ENCODE measurements at regions not wholly inside any gene's neighbourhood (a gene's known extent, or its start where the extent isn't known, plus 50 kb on each side); places are given as distances from the start of the nearest gene placed in this dataset.

- H3K27me3 ChIP-seq (ENCODE audit: control insufficient read depth, insufficient read depth, low read length), result no peaks in the 10 kb centered on the region
- H3K27ac Mint-ChIP-seq, result no peak overlapping the region
Measured at GRCh38 chr6:94036024-94036423, 616.7 kb upstream of the EPHA7 start.

GRCh38 chr6:94027374-94027773, 608.0 kb upstream of the EPHA7 start:
- Mint-ChIP-seq H3K27me3 (no peaks in the 10 kb centered on the region), H3K9me3 (peaks cover 5 to 37% (median 8%) of the 10 kb centered on the region in 7 donors), H3K36me3 (no peaks in the 10 kb centered on the region), H3K4me3 (no peak overlapping the region), H3K27ac (no peak overlapping the region), H3K4me1 (no peaks in the 10 kb centered on the region)
- Histone ChIP-seq H3K9me3 (ENCODE audit: control insufficient read depth in 2 of 2, low read length in 2 of 2) (peaks cover 2 to 8% of the 10 kb centered on the region in 2 experiments), H3K36me3 (ENCODE audit: control insufficient read depth, insufficient read depth, low read length) (no peaks in the 10 kb centered on the region), H3K27ac (ENCODE audit: insufficient read depth, low read length, poor library complexity, severe bottlenecking) (no peak overlapping the region), H3K4me3 (ENCODE audit: low read depth, low read length) (no peak overlapping the region), H3K4me1 (ENCODE audit: control insufficient read depth, insufficient read depth, low read length, poor library complexity, severe bottlenecking) (no peaks in the 10 kb centered on the region), H3K27me3 (ENCODE audit: control insufficient read depth, insufficient read depth, low read length) (no peaks in the 10 kb centered on the region)
- no peak for ATAC-seq (ENCODE audit: low read depth in 2 of 2)
- no peak for DNase-seq

More at GRCh38 chr6:94036024-94036423, 616.7 kb upstream of the EPHA7 start:
- ATAC-seq (ENCODE audit: low read depth in 2 of 2), result no peak
- Histone ChIP-seq H3K27ac (ENCODE audit: insufficient read depth, low read length, poor library complexity, severe bottlenecking) (no peak overlapping the region), H3K4me3 (ENCODE audit: low read depth, low read length) (no peak overlapping the region), H3K36me3 (ENCODE audit: control insufficient read depth, insufficient read depth, low read length) (no peaks in the 10 kb centered on the region), H3K4me1 (ENCODE audit: control insufficient read depth, insufficient read depth, low read length, poor library complexity, severe bottlenecking) (no peaks in the 10 kb centered on the region), H3K9me3 (ENCODE audit: control insufficient read depth in 2 of 2, low read length in 2 of 2) (peaks cover 0 to 3% of the 10 kb centered on the region in 2 experiments)
- Mint-ChIP-seq H3K9me3 (peaks cover 0 to 31% (median 12%) of the 10 kb centered on the region in 7 donors), H3K27me3 (no peaks in the 10 kb centered on the region), H3K4me1 (no peaks in the 10 kb centered on the region), H3K36me3 (no peaks in the 10 kb centered on the region), H3K4me3 (no peak overlapping the region)
- no peak for DNase-seq

- DNase-seq (no peak), ATAC-seq (ENCODE audit: low read depth in 2 of 2) (no peak)
- no peaks in the 10 kb centered on the region for H3K4me1 Mint-ChIP-seq
- Histone ChIP-seq H3K4me3 (ENCODE audit: low read depth, low read length) (no peak overlapping the region), H3K9me3 (ENCODE audit: control insufficient read depth in 2 of 2, low read length in 2 of 2) (peaks cover 2 to 8% of the 10 kb centered on the region in 2 experiments), H3K27me3 (ENCODE audit: control insufficient read depth, insufficient read depth, low read length) (no peaks in the 10 kb centered on the region), H3K36me3 (ENCODE audit: control insufficient read depth, insufficient read depth, low read length) (no peaks in the 10 kb centered on the region), H3K4me1 (ENCODE audit: control insufficient read depth, insufficient read depth, low read length, poor library complexity, severe bottlenecking) (no peaks in the 10 kb centered on the region), H3K27ac (ENCODE audit: insufficient read depth, low read length, poor library complexity, severe bottlenecking) (no peak overlapping the region)
- H3K9me3 Mint-ChIP-seq, result peaks cover 3 to 41% (median 8%) of the 10 kb centered on the region in 7 donors
- H3K36me3 Mint-ChIP-seq, result no peaks in the 10 kb centered on the region
- no peak overlapping the region for H3K27ac Mint-ChIP-seq
- H3K4me3 Mint-ChIP-seq, result no peak overlapping the region
- H3K27me3 Mint-ChIP-seq, result no peaks in the 10 kb centered on the region
Measured at GRCh38 chr6:94026575-94026974, 607.2 kb upstream of the EPHA7 start.

- DNase-seq (no peak), ATAC-seq (ENCODE audit: low read depth in 2 of 2) (no peak)
- H3K36me3 ChIP-seq (ENCODE audit: control insufficient read depth, insufficient read depth, low read length), result no peaks in the 10 kb centered on the region
- Mint-ChIP-seq H3K9me3 (peaks cover 0 to 23% (median 6%) of the 10 kb centered on the region in 7 donors), H3K27ac (no peak overlapping the region), H3K4me1 (no peaks in the 10 kb centered on the region), H3K36me3 (no peaks in the 10 kb centered on the region), H3K4me3 (no peak overlapping the region), H3K27me3 (no peaks in the 10 kb centered on the region)
- no peak overlapping the region for H3K27ac ChIP-seq (ENCODE audit: insufficient read depth, low read length, poor library complexity, severe bottlenecking)
- peaks cover 0 to 3% of the 10 kb centered on the region in 2 experiments for H3K9me3 ChIP-seq (ENCODE audit: control insufficient read depth in 2 of 2, low read length in 2 of 2)
- H3K4me3 ChIP-seq (ENCODE audit: low read depth, low read length), result no peak overlapping the region
- no peaks in the 10 kb centered on the region for H3K4me1 ChIP-seq (ENCODE audit: control insufficient read depth, insufficient read depth, low read length, poor library complexity, severe bottlenecking)
- no peaks in the 10 kb centered on the region for H3K27me3 ChIP-seq (ENCODE audit: control insufficient read depth, insufficient read depth, low read length)
Measured at GRCh38 chr6:94005835-94006234, 586.5 kb upstream of the EPHA7 start.

GRCh38 chr6:93992976-93993375, 573.6 kb upstream of the EPHA7 start:
- ATAC-seq (ENCODE audit: low read depth in 2 of 2), result no peak
- Histone ChIP-seq H3K36me3 (ENCODE audit: control insufficient read depth, insufficient read depth, low read length) (no peaks in the 10 kb centered on the region), H3K4me3 (ENCODE audit: low read depth, low read length) (no peak overlapping the region), H3K27ac (ENCODE audit: insufficient read depth, low read length, poor library complexity, severe bottlenecking) (no peak overlapping the region), H3K27me3 (ENCODE audit: control insufficient read depth, insufficient read depth, low read length) (no peaks in the 10 kb centered on the region), H3K4me1 (ENCODE audit: control insufficient read depth, insufficient read depth, low read length, poor library complexity, severe bottlenecking) (no peaks in the 10 kb centered on the region), H3K9me3 (ENCODE audit: control insufficient read depth in 2 of 2, low read length in 2 of 2) (no peaks in the 10 kb centered on the region)
- Mint-ChIP-seq H3K27me3 (no peaks in the 10 kb centered on the region), H3K4me3 (no peak overlapping the region), H3K4me1 (no peaks in the 10 kb centered on the region), H3K9me3 (peaks cover 0 to 18% (median 7%) of the 10 kb centered on the region in 7 donors), H3K36me3 (no peaks in the 10 kb centered on the region), H3K27ac (no peak overlapping the region)
- no peak for DNase-seq

- no peak for ATAC-seq (ENCODE audit: low read depth in 2 of 2)
- no peaks in the 10 kb centered on the region for H3K27me3 ChIP-seq (ENCODE audit: control insufficient read depth, insufficient read depth, low read length)
- DNase-seq, result no peak
- no peaks in the 10 kb centered on the region for H3K4me1 Mint-ChIP-seq
- peaks cover 0 to 18% (median 9%) of the 10 kb centered on the region in 7 donors for H3K9me3 Mint-ChIP-seq
- H3K27me3 Mint-ChIP-seq, result no peaks in the 10 kb centered on the region
- H3K4me3 ChIP-seq (ENCODE audit: low read depth, low read length), result no peak overlapping the region
- H3K4me3 Mint-ChIP-seq, result no peak overlapping the region
- no peak overlapping the region for H3K27ac ChIP-seq (ENCODE audit: insufficient read depth, low read length, poor library complexity, severe bottlenecking)
- H3K9me3 ChIP-seq (ENCODE audit: control insufficient read depth in 2 of 2, low read length in 2 of 2), result peaks cover 0 to 6% of the 10 kb centered on the region in 2 experiments
- no peak overlapping the region for H3K27ac Mint-ChIP-seq
- no peaks in the 10 kb centered on the region for H3K36me3 ChIP-seq (ENCODE audit: control insufficient read depth, insufficient read depth, low read length)
- H3K4me1 ChIP-seq (ENCODE audit: control insufficient read depth, insufficient read depth, low read length, poor library complexity, severe bottlenecking), result no peaks in the 10 kb centered on the region
- H3K36me3 Mint-ChIP-seq, result no peaks in the 10 kb centered on the region
Measured at GRCh38 chr6:93989630-93990029, 570.3 kb upstream of the EPHA7 start.

- Mint-ChIP-seq H3K4me3 (no peak overlapping the region), H3K4me1 (no peaks in the 10 kb centered on the region), H3K27me3 (no peaks in the 10 kb centered on the region), H3K36me3 (no peaks in the 10 kb centered on the region), H3K9me3 (peaks cover 0 to 14% (median 7%) of the 10 kb centered on the region in 7 donors), H3K27ac (no peak overlapping the region)
- H3K27ac ChIP-seq (ENCODE audit: insufficient read depth, low read length, poor library complexity, severe bottlenecking), result no peak overlapping the region
- H3K9me3 ChIP-seq (ENCODE audit: control insufficient read depth in 2 of 2, low read length in 2 of 2), result peaks cover 0 to 6% of the 10 kb centered on the region in 2 experiments
- H3K4me1 ChIP-seq (ENCODE audit: control insufficient read depth, insufficient read depth, low read length, poor library complexity, severe bottlenecking), result no peaks in the 10 kb centered on the region
- no peak for ATAC-seq (ENCODE audit: low read depth in 2 of 2)
- H3K4me3 ChIP-seq (ENCODE audit: low read depth, low read length), result no peak overlapping the region
- no peak for DNase-seq
- no peaks in the 10 kb centered on the region for H3K27me3 ChIP-seq (ENCODE audit: control insufficient read depth, insufficient read depth, low read length)
- H3K36me3 ChIP-seq (ENCODE audit: control insufficient read depth, insufficient read depth, low read length), result no peaks in the 10 kb centered on the region
Measured at GRCh38 chr6:93985953-93986352, 566.6 kb upstream of the EPHA7 start.

- H3K9me3 ChIP-seq (ENCODE audit: control insufficient read depth in 2 of 2, low read length in 2 of 2), result no peaks in the 10 kb centered on the region
- no peaks in the 10 kb centered on the region for H3K27me3 ChIP-seq (ENCODE audit: control insufficient read depth, insufficient read depth, low read length)
- no peaks in the 10 kb centered on the region for H3K36me3 ChIP-seq (ENCODE audit: control insufficient read depth, insufficient read depth, low read length)
- H3K27ac ChIP-seq (ENCODE audit: insufficient read depth, low read length, poor library complexity, severe bottlenecking), result no peak overlapping the region
- DNase-seq (no peak), ATAC-seq (ENCODE audit: low read depth in 2 of 2) (no peak)
- peaks cover 4 to 13% (median 6%) of the 10 kb centered on the region in 7 donors for H3K9me3 Mint-ChIP-seq
- H3K4me1 ChIP-seq (ENCODE audit: control insufficient read depth, insufficient read depth, low read length, poor library complexity, severe bottlenecking), result no peaks in the 10 kb centered on the region
- H3K4me3 ChIP-seq (ENCODE audit: low read depth, low read length), result no peak overlapping the region
- no peaks in the 10 kb centered on the region for H3K27me3 Mint-ChIP-seq
- H3K27ac Mint-ChIP-seq, result no peak overlapping the region
- H3K4me1 Mint-ChIP-seq, result no peaks in the 10 kb centered on the region
- no peak overlapping the region for H3K4me3 Mint-ChIP-seq
- H3K36me3 Mint-ChIP-seq, result no peaks in the 10 kb centered on the region
Measured at GRCh38 chr6:93975159-93975558, 555.8 kb upstream of the EPHA7 start.
